C4-2B (cell line): ENCODE measurements at regions not wholly inside any gene's neighbourhood (a gene's known extent, or its start where the extent isn't known, plus 50 kb on each side); places are given as distances from the start of the nearest gene placed in this dataset.

Source experiments
- CTCF ChIP-seq: fragments of 450-650 bp; conservative IDR thresholded peaks from 2 replicates; pipeline ENCODE4 v1.5.1; 2017; ENCODE audit warnings: mild to moderate bottlenecking
- ZFX ChIP-seq: fragments of 450-650 bp; IDR thresholded peaks from 2 replicates; pipeline ENCODE4 v1.6.1; 2017

DNA sequence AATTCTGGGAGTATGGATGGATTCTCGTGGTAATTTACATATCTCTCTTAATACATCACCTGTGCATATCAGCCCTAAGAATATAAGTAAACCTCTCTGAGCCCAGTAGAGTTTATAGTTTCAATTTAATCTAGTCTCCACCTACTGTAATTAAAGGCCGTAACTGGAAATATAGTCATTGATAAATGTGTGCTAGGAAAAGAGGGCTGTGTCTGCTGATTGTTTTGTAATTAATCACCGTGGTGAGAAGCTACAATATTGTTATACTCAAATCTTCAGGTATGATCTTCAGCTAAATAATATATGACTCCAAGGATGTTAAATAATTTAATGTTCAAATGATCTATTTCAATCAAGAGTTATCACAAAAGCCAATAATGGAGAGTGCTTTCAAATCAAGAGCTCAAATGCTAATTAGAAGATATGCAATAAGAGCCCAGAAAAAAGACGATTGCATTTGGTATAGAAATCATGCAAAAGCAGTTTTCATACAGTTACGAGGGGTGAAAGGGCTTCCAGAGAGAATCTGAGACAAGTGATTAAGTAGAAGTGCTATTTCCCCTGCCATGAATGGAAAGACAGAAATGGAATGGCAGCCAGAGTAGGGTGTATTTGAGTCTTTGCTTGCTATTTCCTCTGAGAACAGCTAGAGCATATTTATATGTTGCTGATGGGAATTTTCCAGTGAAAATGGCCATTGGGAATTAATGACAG lies 1134.3 kb downstream of the NCAM2 start:
- TF ChIP-seq CTCF: no peak
- TF ChIP-seq ZFX: no peak
